ENCODE measurements at regions not wholly inside any gene's neighbourhood (a gene's known extent, or its start where the extent isn't known, plus 50 kb on each side); places are given as distances from the start of the nearest gene placed in this dataset.
"Not testable (repeated sequence)": the region's sequence is repeated elsewhere in the genome, so short reads cannot be mapped to it uniquely, and the experiment has no call there.

DNA sequence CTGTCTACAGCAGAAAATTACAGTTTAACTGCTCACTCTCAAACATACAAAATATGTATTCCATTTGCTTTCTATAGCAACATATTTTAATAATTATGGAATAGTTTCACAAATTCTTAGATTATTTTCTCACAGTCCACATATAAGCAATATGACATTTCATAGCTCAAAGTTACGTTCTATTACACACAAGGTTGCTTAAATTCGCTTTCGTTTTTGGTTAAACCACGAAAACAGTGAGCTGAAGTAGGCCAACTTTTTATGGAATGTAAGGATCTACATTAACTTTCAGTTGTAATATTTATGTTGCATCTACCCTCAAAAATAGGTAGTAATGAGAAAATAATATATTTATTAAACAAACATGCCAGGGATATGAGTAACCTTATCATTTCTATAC is 966.0 kb upstream of the ACO1 start:
- no peak overlapping the region for H3K4me3 Mint-ChIP-seq
- CTCF ChIA-PET: interaction anchor here (0.6 kb wide), 1 partner anchor 307 kb away, joined by 3 read pairs; no protein-coding TSS in a partner anchor
- POLR2A ChIA-PET: no interaction called here
- peaks cover 0 to 10% (median 5%) of the 10 kb centered on the region in 7 donors for H3K4me1 Mint-ChIP-seq
- no peak for DNase-seq
- no peaks in the 10 kb centered on the region for H3K4me1 ChIP-seq (ENCODE audit: control insufficient read depth in 2 of 2, insufficient read depth in 2 of 2, low read length in 2 of 2)
- intact Hi-C loops (cut with micrococcal nuclease): loop anchor here in 1 of 2 donors (5.0 kb wide), 1 partner anchor 96 kb away; no protein-coding TSS in a partner anchor
- no peaks in the 10 kb centered on the region for H3K27me3 ChIP-seq (ENCODE audit: control insufficient read depth in 2 of 2, insufficient read depth in 2 of 2, low read length in 2 of 2)
- H3K9me3 Mint-ChIP-seq: peaks cover 0 to 10% (median 0%) of the 10 kb centered on the region in 11 donors
- H3K9me3 ChIP-seq (ENCODE audit: control insufficient read depth in 2 of 3, low read length in 3 of 3): no peaks in the 10 kb centered on the region
- H3K27ac ChIP-seq (ENCODE audit: low read depth, low read length): no peak overlapping the region
- H3K36me3 Mint-ChIP-seq: peaks cover 0 to 7% (median 0%) of the 10 kb centered on the region in 5 donors
- H3K36me3 ChIP-seq (ENCODE audit: control insufficient read depth in 2 of 3, insufficient read depth in 3 of 3, low read length in 3 of 3): no peaks in the 10 kb centered on the region
- no peak for ATAC-seq
- no peak overlapping the region for H3K4me3 ChIP-seq (ENCODE audit: low read length)
- no peaks in the 10 kb centered on the region for H3K27me3 Mint-ChIP-seq
- no peak overlapping the region for H3K27ac Mint-ChIP-seq

DNA sequence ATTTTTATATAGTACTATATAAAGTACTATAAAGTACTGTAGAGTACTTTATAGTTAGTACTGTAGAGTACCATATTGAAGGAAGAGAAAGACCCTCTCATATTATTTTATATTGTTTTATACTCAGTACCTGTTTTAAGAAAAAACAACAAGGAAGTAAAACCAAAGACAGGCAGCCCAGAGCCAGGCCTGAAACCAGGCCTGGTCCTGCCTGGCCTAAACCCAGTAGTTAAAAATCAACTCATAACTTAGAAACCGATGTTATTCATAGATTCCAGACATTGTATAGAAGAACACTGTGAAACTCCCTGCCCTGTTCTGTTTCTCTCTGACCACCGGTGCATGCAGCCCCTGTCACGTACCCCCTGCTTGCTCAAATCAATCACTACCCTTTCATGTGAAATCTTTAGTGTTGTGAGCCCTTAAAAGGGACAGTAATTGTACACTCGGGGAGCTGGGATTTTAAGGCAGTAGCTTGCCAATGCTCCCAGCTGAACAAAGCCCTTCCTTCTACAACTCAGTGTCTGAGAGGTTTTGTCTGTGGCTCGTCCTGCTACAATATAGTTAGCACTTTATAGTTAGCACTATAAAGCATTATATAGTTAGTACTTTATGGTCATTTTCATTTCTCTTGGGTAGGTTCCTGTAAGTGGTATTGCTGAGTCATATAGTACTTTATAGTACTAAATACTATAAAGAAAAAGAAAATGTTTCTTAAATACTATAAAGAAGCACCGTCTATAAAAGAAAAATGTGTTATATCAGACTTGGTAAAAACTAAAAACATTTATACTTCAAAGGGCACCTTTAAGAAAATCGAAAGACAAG is 940.6 kb upstream of the ACO1 start:
- Mint-ChIP-seq H3K27ac (peak overlapping the region in 1 of 9 donors; percentile 24), H3K4me1 (peaks cover 2 to 12% (median 9%) of the 10 kb centered on the region in 7 donors)
- H3K27ac ChIP-seq (ENCODE audit: low read depth, low read length); CTCF ChIA-PET; H3K4me3 Mint-ChIP-seq; H3K4me3 ChIP-seq (ENCODE audit: low read length); H3K9me3 Mint-ChIP-seq; H3K27me3 ChIP-seq (ENCODE audit: control insufficient read depth in 2 of 2, insufficient read depth in 2 of 2, low read length in 2 of 2); H3K9me3 ChIP-seq (ENCODE audit: control insufficient read depth in 2 of 3, low read length in 3 of 3); H3K36me3 ChIP-seq (ENCODE audit: control insufficient read depth in 2 of 3, insufficient read depth in 3 of 3, low read length in 3 of 3); DNase-seq; POLR2A ChIA-PET; H3K36me3 Mint-ChIP-seq; H3K4me1 ChIP-seq (ENCODE audit: control insufficient read depth in 2 of 2, insufficient read depth in 2 of 2, low read length in 2 of 2); ATAC-seq; H3K27me3 Mint-ChIP-seq: not testable (repeated sequence)
- intact Hi-C loops (cut with micrococcal nuclease): loop anchor here in 1 of 2 donors (2.0 to 10.0 kb wide), 2 partner anchors 17 to 341 kb away; no protein-coding TSS in a partner anchor

DNA sequence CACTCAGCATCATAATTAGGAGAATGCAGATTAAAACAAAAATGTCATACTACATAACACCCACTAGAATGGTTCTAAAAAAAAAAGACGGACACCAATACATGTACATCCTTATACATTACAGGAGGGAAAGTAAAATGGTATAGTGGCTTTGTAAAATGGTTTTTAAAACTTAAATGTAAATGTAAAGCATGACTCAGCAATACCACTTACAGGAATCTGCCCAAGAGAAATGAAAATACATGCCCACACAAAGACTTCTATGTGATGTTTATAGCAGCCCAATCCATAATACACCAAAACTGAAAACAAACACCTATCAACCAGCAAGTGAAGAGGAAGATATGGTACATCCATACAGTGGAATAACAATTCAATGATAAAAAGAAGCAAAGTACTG is 939.1 kb upstream of the ACO1 start:
- no peak for DNase-seq
- Histone ChIP-seq H3K27me3 (ENCODE audit: control insufficient read depth in 2 of 2, insufficient read depth in 2 of 2, low read length in 2 of 2) (no peaks in the 10 kb centered on the region), H3K36me3 (ENCODE audit: control insufficient read depth in 2 of 3, insufficient read depth in 3 of 3, low read length in 3 of 3) (no peaks in the 10 kb centered on the region), H3K4me3 (ENCODE audit: low read length) (no peak overlapping the region), H3K9me3 (ENCODE audit: control insufficient read depth in 2 of 3, low read length in 3 of 3) (no peaks in the 10 kb centered on the region), H3K27ac (ENCODE audit: low read depth, low read length) (no peak overlapping the region), H3K4me1 (ENCODE audit: control insufficient read depth in 2 of 2, insufficient read depth in 2 of 2, low read length in 2 of 2) (no peaks in the 10 kb centered on the region)
- intact Hi-C loops (cut with micrococcal nuclease): loop anchor here in 1 of 2 donors (2.0 to 10.0 kb wide), 2 partner anchors 15 to 339 kb away; no protein-coding TSS in a partner anchor
- no peak for ATAC-seq
- POLR2A ChIA-PET: no interaction called here
- peaks cover 0 to 6% (median 0%) of the 10 kb centered on the region in 11 donors for H3K9me3 Mint-ChIP-seq
- H3K36me3 Mint-ChIP-seq: peaks cover 0 to 3% (median 0%) of the 10 kb centered on the region in 5 donors
- H3K4me3 Mint-ChIP-seq: no peak overlapping the region
- peaks cover 3 to 15% (median 12%) of the 10 kb centered on the region in 7 donors for H3K4me1 Mint-ChIP-seq
- H3K27me3 Mint-ChIP-seq: no peaks in the 10 kb centered on the region
- CTCF ChIA-PET: interaction anchor here (1.0 kb wide), 1 partner anchor 34 kb away, joined by 3 read pairs; no protein-coding TSS in a partner anchor
- H3K27ac Mint-ChIP-seq: peak overlapping the region in 1 of 9 donors; percentile 33

DNA sequence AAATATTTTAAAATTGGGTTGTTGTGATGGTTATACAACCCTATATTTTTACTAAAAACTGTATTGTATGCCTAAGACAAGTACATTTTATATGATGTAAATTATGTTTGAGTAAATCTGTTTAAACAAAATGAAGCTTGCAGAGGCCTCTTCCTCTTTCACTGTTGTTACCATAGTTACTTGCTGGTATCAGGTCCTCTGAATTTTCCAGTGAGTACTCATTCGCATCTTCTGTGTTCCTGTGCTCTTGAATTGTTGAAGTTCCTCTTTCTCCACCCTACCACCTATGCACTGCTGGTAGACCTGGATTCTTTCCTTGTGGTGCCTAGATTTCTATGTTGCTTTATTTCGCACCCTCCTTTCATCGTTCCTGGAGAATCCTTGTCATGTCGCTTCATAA is 938.5 kb upstream of the ACO1 start:
- Mint-ChIP-seq H3K4me1 (peaks cover 3 to 15% (median 12%) of the 10 kb centered on the region in 7 donors), H3K4me3 (no peak overlapping the region), H3K36me3 (peaks cover 0 to 3% (median 0%) of the 10 kb centered on the region in 5 donors), H3K27me3 (no peaks in the 10 kb centered on the region), H3K27ac (no peak overlapping the region), H3K9me3 (peaks cover 0 to under 1% (median 0%) of the 10 kb centered on the region in 11 donors)
- DNase-seq (no peak), ATAC-seq (no peak)
- Histone ChIP-seq H3K27ac (ENCODE audit: low read depth, low read length) (no peak overlapping the region), H3K4me1 (ENCODE audit: control insufficient read depth in 2 of 2, insufficient read depth in 2 of 2, low read length in 2 of 2) (no peaks in the 10 kb centered on the region), H3K36me3 (ENCODE audit: control insufficient read depth in 2 of 3, insufficient read depth in 3 of 3, low read length in 3 of 3) (no peaks in the 10 kb centered on the region), H3K9me3 (ENCODE audit: control insufficient read depth in 2 of 3, low read length in 3 of 3) (no peaks in the 10 kb centered on the region), H3K4me3 (ENCODE audit: low read length) (no peak overlapping the region), H3K27me3 (ENCODE audit: control insufficient read depth in 2 of 2, insufficient read depth in 2 of 2, low read length in 2 of 2) (no peaks in the 10 kb centered on the region)
- ChIA-PET POLR2A (no interaction called here), CTCF (interaction anchor here (1.0 kb wide), 1 partner anchor 35 kb away, joined by 3 read pairs; no protein-coding TSS in a partner anchor)
- intact Hi-C loops (cut with micrococcal nuclease): loop anchor here in 1 of 2 donors (2.0 to 10.0 kb wide), 2 partner anchors 15 to 339 kb away; no protein-coding TSS in a partner anchor

DNA sequence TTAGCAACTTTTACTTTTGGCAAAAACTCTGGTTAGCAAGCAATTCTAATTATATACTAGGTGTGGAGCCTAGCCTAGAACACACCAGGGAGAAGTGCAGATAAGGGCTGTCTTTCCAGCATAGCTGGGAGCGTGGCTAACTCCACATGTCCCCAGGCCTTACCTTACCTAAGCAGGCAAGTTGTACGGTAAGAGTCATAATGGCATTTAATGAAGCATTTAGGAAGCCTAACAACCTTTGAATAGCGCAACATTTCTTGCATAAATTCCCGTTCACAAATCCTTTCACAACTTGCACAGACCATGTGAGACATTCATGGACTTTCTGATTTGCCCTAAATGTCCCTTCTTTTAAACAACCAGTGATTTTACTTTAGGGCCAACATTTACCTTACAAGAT is 917.4 kb upstream of the ACO1 start:
- Mint-ChIP-seq H3K4me3 (no peak overlapping the region), H3K27me3 (no peaks in the 10 kb centered on the region), H3K4me1 (peaks cover 0 to 17% (median 14%) of the 10 kb centered on the region in 7 donors), H3K9me3 (peaks cover 0 to 28% (median 8%) of the 10 kb centered on the region in 11 donors), H3K36me3 (peaks cover 0 to 14% (median 0%) of the 10 kb centered on the region in 5 donors), H3K27ac (no peak overlapping the region)
- H3K4me3 ChIP-seq (ENCODE audit: low read length): no peak overlapping the region
- DNase-seq (no peak), ATAC-seq (no peak)
- H3K27me3 ChIP-seq (ENCODE audit: control insufficient read depth in 2 of 2, insufficient read depth in 2 of 2, low read length in 2 of 2): no peaks in the 10 kb centered on the region
- POLR2A ChIA-PET: no interaction called here
- intact Hi-C loops (cut with micrococcal nuclease): no loop called here
- H3K27ac ChIP-seq (ENCODE audit: low read depth, low read length): no peak overlapping the region
- H3K9me3 ChIP-seq (ENCODE audit: control insufficient read depth in 2 of 3, low read length in 3 of 3): no peaks in the 10 kb centered on the region
- CTCF ChIA-PET: no interaction called here
- no peaks in the 10 kb centered on the region for H3K36me3 ChIP-seq (ENCODE audit: control insufficient read depth in 2 of 3, insufficient read depth in 3 of 3, low read length in 3 of 3)
- H3K4me1 ChIP-seq (ENCODE audit: control insufficient read depth in 2 of 2, insufficient read depth in 2 of 2, low read length in 2 of 2): peaks cover 0 to 7% of the 10 kb centered on the region in 2 donors

DNA sequence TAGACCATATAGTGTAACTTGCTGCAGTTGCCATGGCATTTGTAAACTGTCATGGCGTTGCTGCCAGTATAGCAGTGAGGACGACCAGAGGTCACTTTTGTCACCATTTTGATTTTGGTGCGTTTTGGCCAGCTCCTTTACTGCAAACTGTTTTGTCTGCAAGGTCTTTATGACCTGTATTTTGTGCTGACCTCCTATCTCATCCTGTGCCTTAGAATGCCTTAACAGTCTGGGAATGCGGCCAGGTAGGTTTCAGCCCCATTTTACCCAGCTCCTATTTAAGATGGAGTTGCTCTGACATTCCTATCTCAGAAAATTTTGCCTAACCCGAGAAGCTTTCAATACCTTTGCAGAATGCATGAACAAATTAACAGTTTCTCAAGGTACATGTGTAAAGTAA is 914.4 kb upstream of the ACO1 start:
- H3K9me3 ChIP-seq (ENCODE audit: control insufficient read depth in 2 of 3, low read length in 3 of 3): no peaks in the 10 kb centered on the region
- POLR2A ChIA-PET: no interaction called here
- H3K27ac ChIP-seq (ENCODE audit: low read depth, low read length): no peak overlapping the region
- peaks cover 0 to 7% of the 10 kb centered on the region in 2 donors for H3K4me1 ChIP-seq (ENCODE audit: control insufficient read depth in 2 of 2, insufficient read depth in 2 of 2, low read length in 2 of 2)
- H3K36me3 ChIP-seq (ENCODE audit: control insufficient read depth in 2 of 3, insufficient read depth in 3 of 3, low read length in 3 of 3): no peaks in the 10 kb centered on the region
- no peak overlapping the region for H3K4me3 ChIP-seq (ENCODE audit: low read length)
- no peaks in the 10 kb centered on the region for H3K27me3 ChIP-seq (ENCODE audit: control insufficient read depth in 2 of 2, insufficient read depth in 2 of 2, low read length in 2 of 2)
- DNase-seq (no peak), ATAC-seq (no peak)
- Mint-ChIP-seq H3K4me1 (peaks cover 0 to 20% (median 16%) of the 10 kb centered on the region in 7 donors), H3K27ac (no peak overlapping the region), H3K4me3 (no peak overlapping the region), H3K27me3 (no peaks in the 10 kb centered on the region), H3K9me3 (peaks cover 0 to 14% (median 5%) of the 10 kb centered on the region in 11 donors), H3K36me3 (peaks cover 0 to 4% (median 0%) of the 10 kb centered on the region in 5 donors)
- intact Hi-C loops (cut with micrococcal nuclease): loop anchor here in 1 of 2 donors (2.0 kb wide), 1 partner anchor 17 kb away; no protein-coding TSS in a partner anchor
- CTCF ChIA-PET: interaction anchor here (0.7 kb wide), 1 partner anchor 30 kb away, joined by 3 read pairs; no protein-coding TSS in a partner anchor
